ENCODE measurements at regions not wholly inside any gene's neighbourhood (a gene's known extent, or its start where the extent isn't known, plus 50 kb on each side); places are given as distances from the start of the nearest gene placed in this dataset.
"Not testable (repeated sequence)": the region's sequence is repeated elsewhere in the genome, so short reads cannot be mapped to it uniquely, and the experiment has no call there.

DNA sequence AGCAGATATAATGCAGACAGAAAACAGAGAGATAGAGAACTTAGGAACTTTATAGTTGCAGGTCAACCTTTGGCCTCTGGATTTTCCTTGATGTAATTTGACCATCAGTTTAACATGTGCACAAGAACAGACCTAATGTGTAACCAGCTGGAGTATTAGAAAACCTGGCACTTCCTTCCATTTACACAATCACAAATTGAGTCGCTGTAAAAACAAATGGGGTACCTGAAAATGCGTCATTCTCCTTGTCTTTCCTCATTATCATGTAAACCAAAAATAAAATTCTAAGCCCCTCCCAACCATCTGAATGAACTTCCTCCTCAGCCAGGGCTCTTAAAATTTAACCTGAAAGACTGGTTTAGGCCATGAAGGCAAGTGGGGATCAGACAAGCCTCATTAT, 358.4 kb upstream of the MAGEB16 start:
- Histone ChIP-seq H3K27ac (ENCODE audit: insufficient read depth, low read length) (no peak overlapping the region), H3K79me2 (ENCODE audit: control insufficient read depth, insufficient read depth, low read length) (no peaks in the 10 kb centered on the region), H3K9me3 (ENCODE audit: control insufficient read depth, insufficient read depth, low read depth, low read length) (no peaks in the 10 kb centered on the region), H3K27me3 (ENCODE audit: control insufficient read depth, insufficient read depth, low read length) (no peaks in the 10 kb centered on the region), H3K4me1 (ENCODE audit: control insufficient read depth, extremely low read depth, insufficient read depth, low read length) (no peaks in the 10 kb centered on the region), H3K4me2 (ENCODE audit: extremely low read depth, insufficient read depth, low read length) (no peak overlapping the region), H3K9ac (ENCODE audit: insufficient read depth, low read length) (no peak overlapping the region), H4K20me1 (ENCODE audit: control insufficient read depth, extremely low read depth, insufficient read depth, low read length) (no peaks in the 10 kb centered on the region), H3K36me3 (ENCODE audit: control insufficient read depth, insufficient read depth, low read length) (no peaks in the 10 kb centered on the region), H3K4me3 (replicated peaks in 1 of 4; ENCODE audit: control extremely low read depth in 1 of 4, insufficient read depth in 1 of 4, low read depth in 3 of 4, low read length in 4 of 4) (no peak overlapping the region), H2AFZ (ENCODE audit: low read length) (no peak overlapping the region)
- DNase-seq (ENCODE audit: low read depth in 2 of 2) = no peak
- no peak for TF ChIP-seq EZH2 (IDR thresholded peaks at IDR 0.05; ENCODE audit: low read length, missing control alignments)
- TF ChIP-seq, protein P1, sequence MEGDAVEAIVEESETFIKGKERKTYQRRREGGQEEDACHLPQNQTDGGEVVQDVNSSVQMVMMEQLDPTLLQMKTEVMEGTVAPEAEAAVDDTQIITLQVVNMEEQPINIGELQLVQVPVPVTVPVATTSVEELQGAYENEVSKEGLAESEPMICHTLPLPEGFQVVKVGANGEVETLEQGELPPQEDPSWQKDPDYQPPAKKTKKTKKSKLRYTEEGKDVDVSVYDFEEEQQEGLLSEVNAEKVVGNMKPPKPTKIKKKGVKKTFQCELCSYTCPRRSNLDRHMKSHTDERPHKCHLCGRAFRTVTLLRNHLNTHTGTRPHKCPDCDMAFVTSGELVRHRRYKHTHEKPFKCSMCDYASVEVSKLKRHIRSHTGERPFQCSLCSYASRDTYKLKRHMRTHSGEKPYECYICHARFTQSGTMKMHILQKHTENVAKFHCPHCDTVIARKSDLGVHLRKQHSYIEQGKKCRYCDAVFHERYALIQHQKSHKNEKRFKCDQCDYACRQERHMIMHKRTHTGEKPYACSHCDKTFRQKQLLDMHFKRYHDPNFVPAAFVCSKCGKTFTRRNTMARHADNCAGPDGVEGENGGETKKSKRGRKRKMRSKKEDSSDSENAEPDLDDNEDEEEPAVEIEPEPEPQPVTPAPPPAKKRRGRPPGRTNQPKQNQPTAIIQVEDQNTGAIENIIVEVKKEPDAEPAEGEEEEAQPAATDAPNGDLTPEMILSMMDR (conservative IDR thresholded peaks at IDR 0.05 in 1 of 2, IDR thresholded peaks at IDR 0.05 in 1 of 2; ENCODE audit: low read depth in 1 of 2, low read length in 2 of 2) = no peak

GRCh38 chrX:35442421-35442820, 355.7 kb upstream of the MAGEB16 start:
- no peaks in the 10 kb centered on the region for H3K36me3 ChIP-seq (ENCODE audit: control insufficient read depth, insufficient read depth, low read length)
- H3K4me2 ChIP-seq (ENCODE audit: extremely low read depth, insufficient read depth, low read length) = no peak overlapping the region
- H3K9ac ChIP-seq (ENCODE audit: insufficient read depth, low read length) = no peak overlapping the region
- H4K20me1 ChIP-seq (ENCODE audit: control insufficient read depth, extremely low read depth, insufficient read depth, low read length) = no peaks in the 10 kb centered on the region
- H3K4me3 ChIP-seq (replicated peaks in 1 of 4; ENCODE audit: control extremely low read depth in 1 of 4, insufficient read depth in 1 of 4, low read depth in 3 of 4, low read length in 4 of 4) = no peak overlapping the region
- no peaks in the 10 kb centered on the region for H3K27me3 ChIP-seq (ENCODE audit: control insufficient read depth, insufficient read depth, low read length)
- DNase-seq (ENCODE audit: low read depth in 2 of 2) = no peak
- H2AFZ ChIP-seq (ENCODE audit: low read length) = no peak overlapping the region
- no peaks in the 10 kb centered on the region for H3K9me3 ChIP-seq (ENCODE audit: control insufficient read depth, insufficient read depth, low read depth, low read length)
- TF ChIP-seq, protein P1 (conservative IDR thresholded peaks at IDR 0.05 in 1 of 2, IDR thresholded peaks at IDR 0.05 in 1 of 2; ENCODE audit: low read depth in 1 of 2, low read length in 2 of 2) = no peak
- no peak for TF ChIP-seq EZH2 (IDR thresholded peaks at IDR 0.05; ENCODE audit: low read length, missing control alignments)
- no peak overlapping the region for H3K27ac ChIP-seq (ENCODE audit: insufficient read depth, low read length)
- H3K79me2 ChIP-seq (ENCODE audit: control insufficient read depth, insufficient read depth, low read length) = no peaks in the 10 kb centered on the region
- H3K4me1 ChIP-seq (ENCODE audit: control insufficient read depth, extremely low read depth, insufficient read depth, low read length) = no peaks in the 10 kb centered on the region

DNA sequence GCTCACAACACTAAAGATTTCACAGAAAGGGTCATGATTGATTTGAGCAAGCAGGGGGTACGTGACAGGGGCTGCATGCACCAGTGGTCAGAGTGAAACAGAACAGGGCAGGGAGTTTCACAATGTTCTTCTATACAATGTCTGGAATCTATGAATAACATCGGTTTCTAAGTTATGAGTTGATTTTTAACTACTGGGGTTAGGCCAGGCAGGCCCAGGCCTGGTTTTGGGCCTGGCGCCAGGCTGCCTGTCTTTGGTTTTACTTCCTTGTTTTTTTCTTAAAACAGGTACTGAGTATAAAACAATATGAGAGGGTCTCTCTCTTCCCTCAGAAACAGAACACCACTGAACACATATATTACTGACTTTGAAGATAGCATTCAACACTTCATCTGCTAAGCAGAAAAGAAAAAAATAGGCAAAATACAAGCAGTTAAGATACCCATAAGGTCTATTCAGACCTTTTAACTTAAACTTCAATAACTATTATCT, 355.0 kb upstream of the MAGEB16 start:
- not testable (repeated sequence) for H4K20me1 ChIP-seq (ENCODE audit: control insufficient read depth, extremely low read depth, insufficient read depth, low read length); H2AFZ ChIP-seq (ENCODE audit: low read length); H3K27ac ChIP-seq (ENCODE audit: insufficient read depth, low read length); H3K4me1 ChIP-seq (ENCODE audit: control insufficient read depth, extremely low read depth, insufficient read depth, low read length); H3K4me3 ChIP-seq (replicated peaks in 1 of 4; ENCODE audit: control extremely low read depth in 1 of 4, insufficient read depth in 1 of 4, low read depth in 3 of 4, low read length in 4 of 4); H3K36me3 ChIP-seq (ENCODE audit: control insufficient read depth, insufficient read depth, low read length); H3K79me2 ChIP-seq (ENCODE audit: control insufficient read depth, insufficient read depth, low read length); H3K4me2 ChIP-seq (ENCODE audit: extremely low read depth, insufficient read depth, low read length); DNase-seq (ENCODE audit: low read depth in 2 of 2); H3K9me3 ChIP-seq (ENCODE audit: control insufficient read depth, insufficient read depth, low read depth, low read length); H3K27me3 ChIP-seq (ENCODE audit: control insufficient read depth, insufficient read depth, low read length); H3K9ac ChIP-seq (ENCODE audit: insufficient read depth, low read length)
